GM19035 (cell line): ENCODE measurements at regions not wholly inside any gene's neighbourhood (a gene's known extent, or its start where the extent isn't known, plus 50 kb on each side); places are given as distances from the start of the nearest gene placed in this dataset.
"Not testable (repeated sequence)": the region's sequence is repeated elsewhere in the genome, so short reads cannot be mapped to it uniquely, and the experiment has no call there.

Experiments
- ATAC-seq: cut with Tn5 transposase; IDR thresholded peaks from one replicate; pipeline ENCODE4 v1.9.1; 2021; ENCODE audit not compliant: unreplicated experiment

DNA sequence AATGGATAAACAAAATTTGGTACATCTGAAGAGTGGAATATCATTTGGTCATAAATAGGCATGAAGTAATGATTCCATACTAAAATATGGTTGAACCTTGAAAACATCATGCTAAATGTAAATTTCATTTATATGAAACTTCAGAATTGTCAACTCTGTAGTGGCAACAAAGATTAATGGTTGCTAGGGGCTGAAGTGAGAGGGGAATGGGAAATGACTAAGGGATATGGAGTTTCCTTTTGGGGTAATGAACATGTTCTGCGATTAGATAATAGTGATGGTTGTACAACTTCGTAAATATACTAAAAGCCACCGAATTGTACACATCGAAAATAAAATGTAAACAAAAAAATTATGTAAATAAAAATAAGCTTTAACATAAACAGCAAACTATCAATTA lies 384.1 kb upstream of the STEAP1 start:
- no peak for ATAC-seq

DNA sequence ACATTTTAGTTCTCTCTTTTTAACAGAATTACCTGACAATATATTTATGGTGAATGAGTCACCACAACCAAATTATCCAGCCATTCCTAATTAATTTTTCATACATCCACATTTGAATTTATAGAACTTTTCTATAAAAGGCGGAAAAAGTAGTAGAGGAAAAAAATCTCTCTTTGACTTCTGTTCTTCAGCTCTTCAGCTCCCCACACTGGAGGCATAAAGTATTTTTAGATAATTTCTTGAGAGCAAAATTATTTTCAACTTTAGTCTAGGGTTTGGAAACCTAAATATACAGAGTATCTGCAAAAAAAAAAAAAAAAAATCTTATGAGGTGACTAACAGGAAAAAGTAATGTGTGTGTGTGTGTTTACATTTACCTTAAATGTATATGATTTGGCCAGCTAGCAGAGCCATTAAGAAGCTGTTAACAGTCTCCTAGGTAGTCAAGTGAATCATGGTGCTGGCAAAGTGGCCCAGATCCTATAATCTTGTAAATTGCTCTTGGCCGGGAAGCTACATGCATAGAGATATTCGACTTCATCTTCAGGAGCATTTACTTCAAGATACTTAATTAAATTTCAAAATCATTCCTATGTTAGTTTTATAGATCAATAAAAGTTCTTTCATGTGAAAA lies 383.1 kb upstream of the STEAP1 start:
- ATAC-seq = no peak

DNA sequence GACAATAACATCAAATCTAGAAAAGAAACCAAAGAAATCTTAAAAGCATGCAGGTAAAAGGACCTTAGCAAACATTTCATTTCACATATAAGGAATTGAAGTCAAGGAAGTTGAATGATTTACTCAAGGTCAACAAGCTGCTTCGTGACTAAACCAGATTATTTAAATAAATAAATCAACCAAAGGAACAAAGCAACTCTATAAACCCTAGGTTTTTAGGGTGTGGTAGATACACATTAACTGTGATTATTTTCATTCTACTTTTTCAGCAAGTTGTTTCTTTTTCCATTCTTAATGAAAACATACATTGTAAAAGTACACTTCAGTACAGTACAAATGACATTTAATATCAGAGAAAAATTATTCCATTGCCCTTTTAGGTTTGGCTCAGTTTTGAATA lies 382.0 kb upstream of the STEAP1 start:
- no peak for ATAC-seq

DNA sequence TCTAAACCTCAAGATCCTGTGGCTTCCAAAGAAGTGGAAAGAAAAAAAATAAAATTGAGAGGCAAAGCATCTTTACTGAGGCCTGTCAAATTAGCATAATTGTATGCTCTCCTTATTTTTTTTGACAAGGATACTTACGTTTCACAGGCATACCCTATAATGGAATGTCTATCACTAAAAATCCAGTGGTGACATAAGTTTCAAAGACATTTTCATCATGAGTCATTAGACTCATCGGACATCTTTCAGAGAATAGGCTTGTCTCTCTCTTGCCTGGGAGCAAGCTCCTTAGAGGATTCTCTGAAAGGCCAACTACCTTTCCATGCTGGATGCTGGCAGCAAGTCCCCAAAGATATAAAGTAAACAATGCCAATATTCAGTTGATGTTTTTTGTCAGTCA lies 380.7 kb upstream of the STEAP1 start:
- ATAC-seq = no peak

DNA sequence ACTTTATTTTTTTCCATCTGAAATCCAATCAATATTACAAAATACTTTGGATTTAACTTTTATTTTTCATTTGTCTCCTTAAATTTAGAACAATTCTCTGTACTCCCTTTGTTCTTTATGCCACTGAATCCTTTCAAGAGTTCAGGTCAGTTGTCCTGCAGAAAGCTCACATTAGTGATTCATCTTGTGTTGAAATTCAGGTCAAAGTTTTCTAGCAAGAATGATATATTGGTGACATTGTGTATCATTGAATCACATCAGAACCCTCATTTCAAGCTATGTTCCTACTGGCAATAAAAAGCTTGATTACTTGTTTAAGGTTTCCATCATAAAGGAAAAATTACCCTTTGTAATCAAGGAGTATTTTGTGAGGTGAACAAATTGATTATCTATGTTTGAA lies 378.8 kb upstream of the STEAP1 start:
- ATAC-seq = no peak

DNA sequence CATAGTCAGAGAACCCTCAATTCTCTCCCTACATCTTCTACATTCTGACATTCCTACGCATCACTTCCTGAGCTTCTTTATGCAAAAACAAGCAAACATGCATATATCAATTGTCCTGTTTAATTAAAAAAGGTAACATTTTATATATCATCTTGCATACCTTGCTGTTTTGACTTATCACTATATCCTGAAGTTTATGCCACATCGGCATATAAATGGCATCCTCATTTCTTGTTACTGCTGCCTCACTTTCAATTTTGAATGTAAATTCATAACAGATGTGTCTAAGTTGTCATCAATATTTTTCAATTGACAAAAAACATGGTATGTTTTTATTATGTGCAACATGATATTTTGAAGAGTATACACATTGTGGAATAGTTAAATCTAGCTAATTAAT lies 377.3 kb upstream of the STEAP1 start:
- no peak for ATAC-seq

DNA sequence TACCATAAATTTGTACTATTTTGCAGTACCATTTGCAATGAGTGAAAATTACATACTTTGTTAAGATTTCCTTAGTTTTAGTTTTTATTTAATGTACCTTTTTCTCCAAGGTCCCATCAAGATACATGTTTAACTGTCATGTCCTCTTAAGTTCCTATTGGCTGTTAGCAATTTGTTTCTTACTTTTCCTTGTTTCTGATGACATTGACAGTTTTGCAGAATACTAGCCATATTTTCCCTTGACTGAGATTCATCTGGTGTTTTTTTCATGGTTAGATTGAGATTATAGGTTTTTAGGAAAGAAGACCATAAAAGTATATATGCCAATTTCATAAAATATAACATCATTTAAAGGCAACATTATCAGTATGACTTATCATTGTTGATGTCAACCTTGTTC lies 376.8 kb upstream of the STEAP1 start:
- ATAC-seq = no peak

DNA sequence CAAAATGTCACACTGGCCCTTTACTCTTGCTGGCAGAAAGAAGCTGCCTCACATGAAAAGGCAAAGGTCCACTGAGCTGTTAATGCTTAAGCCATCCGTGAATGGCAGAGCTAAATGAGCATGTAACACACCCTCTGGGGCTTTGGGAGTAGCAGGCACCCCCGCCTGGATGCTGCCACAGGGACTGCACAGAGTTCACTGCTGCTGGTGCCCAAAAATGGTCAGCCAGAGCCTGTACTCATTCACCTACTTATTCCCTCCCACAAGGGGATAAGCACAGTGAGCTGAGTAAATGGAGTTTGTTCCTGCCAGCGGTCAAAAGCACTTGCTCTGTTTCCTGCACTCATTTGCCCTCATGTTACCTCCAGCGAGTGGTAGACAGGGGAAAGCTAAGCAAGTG lies 374.0 kb upstream of the STEAP1 start:
- no peak for ATAC-seq

DNA sequence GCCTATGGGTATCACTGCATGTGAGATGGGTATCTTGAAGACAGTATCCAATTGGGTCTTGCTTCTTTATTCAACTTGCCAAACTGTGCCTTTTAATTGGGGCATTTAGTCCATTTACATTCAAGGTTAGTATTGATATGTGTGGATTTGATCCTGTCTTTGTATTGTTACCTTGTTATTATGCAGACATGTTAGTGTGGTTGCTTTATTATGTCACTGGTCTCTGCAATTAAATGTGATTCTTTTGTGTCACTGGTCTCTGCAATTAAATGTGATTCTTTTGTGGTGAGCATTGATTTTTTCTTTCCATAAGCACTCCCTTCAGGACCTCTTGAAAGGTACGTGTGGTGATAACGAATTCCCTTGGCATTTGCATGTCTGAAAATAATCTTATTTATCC lies 357.8 kb upstream of the STEAP1 start:
- no peak for ATAC-seq

DNA sequence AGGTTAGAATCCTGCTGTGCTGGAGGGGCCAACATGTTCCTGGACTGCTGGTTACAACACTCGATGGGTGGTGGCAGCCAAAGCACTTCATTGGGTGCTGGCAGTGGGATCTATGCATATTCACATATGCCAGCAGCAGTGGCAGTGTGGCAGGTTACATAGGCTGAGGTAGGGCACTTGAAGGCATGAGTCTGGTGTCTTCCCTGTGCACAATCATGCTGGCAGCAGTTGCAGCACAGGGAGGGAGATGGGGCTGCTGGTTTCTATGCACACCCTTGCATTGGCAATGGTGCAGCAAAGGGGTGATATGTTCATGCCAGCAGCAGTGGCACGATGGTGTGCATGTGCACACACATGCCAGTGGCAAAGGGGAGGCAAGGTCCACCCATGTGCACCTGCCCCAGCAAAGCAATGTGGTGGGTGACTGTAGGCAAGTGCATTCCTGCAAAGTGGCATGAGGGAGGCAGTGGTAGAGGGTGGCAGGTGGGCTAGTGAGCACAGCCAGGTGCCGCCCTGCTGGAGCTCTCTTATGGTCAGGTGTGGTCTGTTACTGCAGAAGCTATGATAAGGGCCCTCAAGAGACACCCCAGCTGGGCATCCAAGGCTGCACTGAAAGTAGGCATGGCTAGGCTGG lies 356.2 kb upstream of the STEAP1 start:
- ATAC-seq = no peak

DNA sequence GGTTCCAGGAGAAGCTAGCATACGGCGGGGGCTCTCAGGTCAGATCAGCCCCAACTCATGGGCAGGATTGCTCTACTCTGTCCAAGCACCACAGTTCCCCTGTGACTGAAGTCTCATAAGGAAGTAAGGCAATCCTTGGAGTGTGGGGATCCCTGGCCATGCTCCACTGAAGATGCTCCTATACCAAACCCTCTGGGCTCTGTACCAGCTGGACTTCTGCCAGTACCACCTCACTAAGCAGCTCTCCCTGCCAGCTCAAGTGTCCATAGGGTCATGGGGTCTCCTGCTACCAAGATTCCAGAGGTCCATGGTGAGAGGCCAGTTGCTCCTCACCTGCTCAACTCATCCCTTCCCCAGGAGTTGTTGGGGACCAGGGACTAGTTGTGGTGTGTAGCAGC lies 355.7 kb upstream of the STEAP1 start:
- no peak for ATAC-seq

DNA sequence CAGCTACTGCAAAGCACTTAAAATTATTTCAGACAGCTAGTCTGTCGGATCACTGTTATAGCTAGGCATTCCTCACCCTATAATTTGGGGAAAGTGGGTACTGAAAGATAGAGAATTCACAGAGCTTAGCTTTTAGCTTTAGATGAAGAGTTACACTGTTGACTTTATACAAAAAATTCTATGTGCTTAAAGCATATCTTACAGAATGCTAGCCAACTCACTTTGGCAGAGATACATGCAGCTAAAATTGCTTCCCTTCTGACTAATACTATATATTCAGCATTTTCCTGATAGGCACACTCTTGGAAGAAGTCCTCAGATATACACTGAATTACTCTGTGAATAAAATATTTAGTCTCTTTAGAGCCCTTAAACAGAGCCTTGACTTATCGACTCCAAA lies 353.5 kb upstream of the STEAP1 start:
- ATAC-seq = no peak

DNA sequence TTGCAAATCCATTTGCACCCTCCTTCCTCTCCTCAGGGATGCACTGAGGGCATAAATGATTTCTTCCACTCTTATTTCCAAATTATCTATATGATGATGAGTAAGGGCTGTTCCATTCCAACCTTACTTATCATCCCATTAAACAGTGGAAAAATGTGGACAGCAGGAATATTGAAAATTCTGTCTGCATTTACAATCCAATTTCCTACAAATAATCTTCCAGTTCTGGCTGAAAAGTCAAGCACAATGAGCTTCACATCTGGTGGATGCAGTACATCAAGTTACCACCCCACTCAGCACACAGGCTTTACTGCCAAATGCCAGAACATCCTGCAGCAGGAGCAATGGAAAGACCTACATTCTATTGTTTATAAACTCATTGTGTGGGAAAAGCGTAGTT lies 345.0 kb upstream of the STEAP1 start:
- ATAC-seq = no peak

DNA sequence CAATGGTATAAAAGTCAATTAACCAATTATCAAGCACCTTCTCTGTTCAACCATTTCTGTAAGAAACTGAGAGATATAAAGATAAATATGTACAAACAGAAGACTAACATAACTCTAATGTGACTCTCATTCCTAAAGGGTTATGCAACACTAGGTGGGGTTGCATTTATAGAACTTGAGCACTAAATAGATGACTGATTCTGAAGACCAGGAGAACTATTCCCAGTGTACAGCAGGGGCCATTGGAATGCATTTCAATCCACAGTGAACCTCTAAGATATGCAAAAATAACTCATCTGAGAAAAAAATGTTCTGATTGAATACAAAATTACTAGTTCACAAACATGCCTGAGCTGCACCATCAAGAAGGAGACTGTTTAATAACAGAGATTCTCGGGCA lies 341.2 kb upstream of the STEAP1 start:
- no peak for ATAC-seq

DNA sequence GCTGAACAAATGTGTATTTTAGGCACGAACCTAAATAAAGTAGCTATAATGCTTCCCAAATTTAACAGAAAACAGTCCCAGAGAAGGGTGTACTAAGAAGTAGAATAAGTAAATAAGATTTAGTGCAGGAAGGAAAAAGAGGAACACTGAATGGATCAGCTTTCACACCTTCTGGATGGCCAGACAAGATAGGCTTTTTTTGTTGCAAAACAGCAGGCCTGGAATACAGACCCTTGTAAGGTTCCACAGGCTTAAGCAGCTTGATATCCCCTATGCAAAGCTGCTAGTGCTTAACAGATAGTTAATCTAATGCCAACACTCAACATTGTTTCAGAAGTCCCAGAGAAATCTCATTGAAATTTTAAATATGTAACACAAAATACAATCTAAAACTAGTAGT lies 328.1 kb upstream of the STEAP1 start:
- ATAC-seq = no peak

DNA sequence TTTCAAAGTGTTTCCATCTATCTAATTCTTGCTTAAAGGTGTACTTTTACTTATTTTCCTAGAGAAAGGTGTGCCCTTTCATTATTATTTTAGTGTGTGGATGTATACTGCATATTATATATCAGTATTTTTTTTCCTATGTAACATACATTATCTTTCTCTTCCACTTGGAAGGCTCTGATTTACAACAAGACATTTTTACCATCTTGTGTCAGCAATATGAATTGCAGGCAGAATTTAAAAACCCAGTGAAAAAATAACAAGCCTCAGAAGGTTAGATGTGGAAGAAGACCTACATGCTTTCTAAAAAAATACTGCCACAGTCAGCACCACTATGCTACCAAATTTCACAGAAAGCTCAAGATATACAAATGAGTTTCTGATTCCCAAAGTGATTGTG lies 327.7 kb upstream of the STEAP1 start:
- no peak for ATAC-seq

DNA sequence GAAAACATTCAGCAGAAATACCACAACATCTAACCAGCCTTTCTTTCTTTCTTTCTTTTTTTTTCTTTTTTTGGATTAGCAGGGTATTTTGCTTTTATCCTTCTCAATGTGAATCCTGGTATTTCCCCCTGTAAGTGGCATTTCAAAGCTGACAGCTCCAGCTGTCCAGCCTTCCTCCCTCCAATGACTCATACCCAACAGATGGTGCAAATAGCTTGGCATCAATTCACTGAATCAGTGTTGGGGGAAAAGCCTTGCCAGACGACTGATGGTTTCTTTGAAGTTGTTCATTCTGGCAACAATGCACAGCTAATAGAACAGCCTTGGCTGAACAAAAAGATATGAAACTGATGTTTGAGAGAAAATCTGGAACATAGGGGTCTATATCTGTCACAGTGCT lies 316.8 kb upstream of the STEAP1 start:
- no peak for ATAC-seq

DNA sequence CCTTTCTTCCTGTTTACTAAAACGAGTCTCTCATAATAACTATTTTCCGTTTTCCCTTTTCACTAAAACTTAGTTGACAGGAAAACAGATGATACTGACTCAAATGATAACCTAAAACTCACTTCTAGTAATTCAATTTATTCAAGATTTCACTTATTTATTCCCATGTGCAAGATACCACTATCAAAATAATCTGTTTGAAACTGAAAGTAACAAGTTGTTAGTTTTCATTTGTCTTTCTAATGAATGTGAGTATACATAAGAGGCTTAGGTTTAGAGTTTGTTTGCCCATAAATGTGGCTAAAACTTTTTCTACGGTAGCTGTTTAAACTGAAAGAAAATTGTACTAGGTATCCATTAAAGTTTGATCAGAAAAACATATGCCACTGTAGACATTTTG lies 314.9 kb upstream of the STEAP1 start:
- ATAC-seq = no peak

DNA sequence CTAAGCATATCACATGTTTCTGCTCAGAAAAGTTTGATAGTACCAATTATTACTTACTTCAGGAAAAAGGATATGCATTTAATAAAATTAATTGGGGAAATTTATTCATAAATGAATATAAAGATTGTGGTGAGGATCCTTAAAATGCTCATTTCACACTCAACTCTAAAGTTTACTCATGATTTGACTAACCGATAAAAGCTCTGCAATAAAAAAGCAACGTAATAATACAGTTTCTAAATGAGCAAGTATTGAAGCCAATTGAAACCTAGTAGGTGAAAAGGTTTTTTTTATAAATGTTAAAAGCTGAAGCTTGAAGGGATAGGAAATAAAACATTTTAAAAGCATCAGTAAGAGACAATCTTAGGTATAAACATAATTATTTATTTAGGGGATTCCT lies 308.3 kb upstream of the STEAP1 start:
- ATAC-seq = no peak

DNA sequence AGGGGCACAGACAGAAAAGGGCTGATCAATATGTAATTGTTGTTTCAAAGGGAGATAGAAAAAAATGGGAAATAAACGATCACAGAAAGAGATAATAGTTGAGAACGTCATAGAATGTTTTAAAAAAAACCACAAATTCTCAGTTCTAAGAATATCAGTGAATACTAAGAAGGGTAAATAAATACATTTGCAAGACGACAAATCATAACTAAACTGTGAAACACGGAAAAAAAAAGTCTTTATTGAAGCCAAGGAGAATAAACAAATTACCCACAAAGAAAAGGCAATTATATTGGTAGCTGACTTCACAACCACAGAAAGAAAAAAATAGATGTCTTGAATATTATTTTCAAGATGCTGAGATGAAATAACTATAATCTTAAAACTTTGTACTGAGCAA lies 305.2 kb upstream of the STEAP1 start:
- ATAC-seq = no peak

DNA sequence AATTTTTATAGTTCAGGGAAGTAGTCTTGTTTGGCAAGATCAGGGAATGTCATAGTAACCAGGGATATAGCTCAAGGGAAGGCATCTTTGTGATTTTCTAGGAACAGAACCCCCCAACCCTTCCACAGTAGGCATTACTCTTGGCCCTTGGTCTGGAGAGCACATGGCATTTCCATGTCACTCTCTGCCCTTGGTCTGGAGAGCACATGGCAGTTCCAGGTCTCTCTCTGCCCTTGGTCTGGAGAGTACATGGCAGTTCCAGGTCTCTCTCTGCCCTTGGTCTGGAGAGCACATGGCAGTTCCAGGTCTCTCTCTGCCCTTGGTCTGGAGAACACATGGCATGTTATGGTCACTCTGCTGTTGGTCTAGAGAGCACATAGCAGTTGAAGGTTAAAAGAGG lies 297.2 kb upstream of the STEAP1 start:
- not testable (repeated sequence) for ATAC-seq

DNA sequence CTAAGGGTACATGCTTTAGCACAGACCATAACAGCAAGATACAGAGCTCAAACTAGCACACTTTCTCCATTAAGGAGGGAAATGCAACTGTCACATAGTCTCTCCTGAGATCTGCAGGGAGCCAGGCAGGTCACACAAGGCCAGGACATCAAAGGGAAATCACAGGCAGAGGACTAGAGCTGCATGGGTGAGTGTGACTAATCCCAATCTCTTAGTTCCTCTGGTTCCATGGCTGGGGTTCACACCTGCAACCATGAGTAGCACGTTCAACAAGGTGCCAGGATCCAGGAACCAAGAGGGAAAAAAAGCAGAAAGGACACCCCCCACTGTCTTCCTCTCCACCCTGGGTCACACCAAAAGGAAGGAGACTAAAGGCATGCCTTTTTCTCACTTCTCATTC lies 296.5 kb upstream of the STEAP1 start:
- ATAC-seq = no peak

DNA sequence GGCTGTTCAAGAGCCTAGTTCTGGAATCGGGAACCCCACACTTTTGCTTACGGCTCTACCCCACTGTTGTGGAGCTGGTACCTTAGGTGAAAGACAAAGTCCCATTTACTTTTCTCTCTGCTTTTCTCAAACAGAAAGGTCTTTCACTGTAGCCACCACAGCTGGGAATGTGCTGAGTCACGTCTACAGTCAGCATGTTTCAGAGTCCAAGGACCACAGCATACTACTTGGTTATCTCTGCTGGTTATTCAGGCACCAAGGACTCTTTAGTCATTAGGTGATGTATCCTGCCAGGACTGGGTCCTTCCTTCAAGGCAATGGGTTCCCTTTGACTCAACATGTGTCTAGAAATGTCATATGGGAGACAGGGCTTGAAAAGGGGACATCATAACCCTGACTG lies 266.8 kb upstream of the STEAP1 start:
- no peak for ATAC-seq
